CD4-positive, alpha-beta T cell (primary cell): ENCODE measurements at regions not wholly inside any gene's neighbourhood (a gene's known extent, or its start where the extent isn't known, plus 50 kb on each side); places are given as distances from the start of the nearest gene placed in this dataset.

Experiments
- ATAC-seq: fragments of 200-7000 bp; cut with Tn5 transposase; one replicate; pipeline ENCODE4 v1.10.0; 2022; ENCODE audit warnings: mild to moderate bottlenecking; ENCODE audit not compliant: poor library complexity
- CTCF ChIA-PET: fragments of 350-600 bp; sonication (Branson Sonifier 250); formaldehyde crosslinking; loops from one replicate; lab custom pipeline; 2021; ENCODE audit warnings: antibody characterized with exemption, inconsistent platforms; lab: Charles Lee
- POLR2A ChIA-PET: fragments of 350-600 bp; sonication (Branson Sonifier 250); formaldehyde crosslinking; loops from one replicate; lab custom pipeline; 2021; ENCODE audit warnings: antibody characterized with exemption, inconsistent platforms; lab: Charles Lee
- DNase-seq, 14 experiments: peaks; one replicate each; pipeline ENCODE4 v3.0.0-alpha.2; 2013 to 2020; ENCODE audit warnings: mixed read lengths in 2 of 14
- H3K27ac ChIP-seq, 2 donors: one replicate each; pipeline versions ENCODE4 v1.5.1 to v1.7.0; 2013; ENCODE audit warnings: low read length in 2 of 2, low read depth in 1 of 2, mild to moderate bottlenecking in 1 of 2
- H3K27me3 ChIP-seq, 2 experiments: 1 replicate in 1 of 2; 2 replicates in 1 of 2; pipeline versions ENCODE4 v1.6.1 to v1.7.0; 2013; ENCODE audit warnings: low read length in 2 of 2, control low read depth in 1 of 2, mild to moderate bottlenecking in 1 of 2, moderate library complexity in 1 of 2; ENCODE audit not compliant: insufficient read depth in 2 of 2, control insufficient read depth in 1 of 2
- H3K36me3 ChIP-seq: one replicate; pipeline ENCODE4 v1.6.1; 2013; ENCODE audit warnings: low read length, control low read depth; ENCODE audit not compliant: insufficient read depth
- H3K4me1 ChIP-seq: one replicate; pipeline ENCODE4 v1.6.1; 2013; ENCODE audit warnings: low read length, control low read depth; ENCODE audit not compliant: insufficient read depth
- H3K4me3 ChIP-seq: one replicate; pipeline ENCODE4 v1.5.1; 2013; ENCODE audit warnings: mild to moderate bottlenecking, low read length, moderate library complexity
- H3K9me3 ChIP-seq, 2 experiments: 1 replicate in 1 of 2; 2 replicates in 1 of 2; pipeline versions ENCODE4 v1.6.1 to v1.7.0; 2013; ENCODE audit warnings: low read length in 2 of 2, mild to moderate bottlenecking in 2 of 2, control low read depth in 1 of 2, moderate library complexity in 1 of 2; ENCODE audit not compliant: control insufficient read depth in 1 of 2, insufficient read depth in 1 of 2
- H3K27ac Mint-ChIP-seq: one replicate; pipeline ENCODE4 v1.8.0; 2020; ENCODE audit warnings: mixed read lengths
- H3K27me3 Mint-ChIP-seq: one replicate; pipeline ENCODE4 v1.8.0; 2021; ENCODE audit warnings: mixed read lengths
- H3K36me3 Mint-ChIP-seq: one replicate; pipeline ENCODE4 v1.8.0; 2021; ENCODE audit warnings: low read depth, mixed read lengths
- H3K4me1 Mint-ChIP-seq: one replicate; pipeline ENCODE4 v1.8.0; 2021; ENCODE audit warnings: low read depth, mixed read lengths
- H3K4me3 Mint-ChIP-seq: one replicate; pipeline ENCODE4 v1.8.0; 2020; ENCODE audit warnings: mild to moderate bottlenecking, mixed read lengths
- H3K9me3 Mint-ChIP-seq: one replicate; pipeline ENCODE4 v1.8.0; 2020; ENCODE audit warnings: mixed read lengths
- intact Hi-C, 2 experiments: fragments of 100-400 bp; cut with DNase I in 1 of 2; cut with micrococcal nuclease in 1 of 2; formaldehyde crosslinking; loops; one replicate each; pipeline versions ENCODE4 v1.15.1 to v1.9.0; 2023 to 2025; cut with DNase I, micrococcal nuclease
- TF ChIP-seq, protein P1 (sequence below): fragments of 200-600 bp; IDR thresholded peaks from one replicate; pipeline ENCODE4 v1.8.0; 2022; ENCODE audit warnings: antibody characterized with exemption, mild to moderate bottlenecking

DNA sequence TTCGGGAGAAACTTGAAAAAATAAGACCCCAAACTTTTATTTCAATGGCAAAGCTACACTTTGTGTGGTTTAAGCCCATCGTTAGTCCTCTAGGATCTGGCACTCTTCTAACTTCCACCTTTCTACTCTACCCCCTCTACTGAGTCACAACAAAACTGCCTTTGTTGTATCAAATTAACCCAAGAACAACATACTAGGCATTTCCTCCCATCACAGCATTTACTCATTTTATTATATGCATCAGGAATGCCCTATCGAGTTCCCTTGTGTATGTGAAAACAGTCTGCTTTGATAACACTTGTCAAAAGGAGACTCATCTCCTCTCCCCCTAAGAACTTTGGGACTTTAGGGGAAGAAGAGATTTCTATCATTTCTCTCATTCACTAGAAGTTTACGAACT is 158.9 kb upstream of the FREM1 start:
- POLR2A ChIA-PET, result no interaction called here
- H3K27me3 Mint-ChIP-seq, result peaks cover 9% of the 10 kb centered on the region
- H3K27me3 ChIP-seq, result no peaks in the 10 kb centered on the region
- no peaks in the 10 kb centered on the region for H3K36me3 Mint-ChIP-seq
- no peaks in the 10 kb centered on the region for H3K36me3 ChIP-seq
- intact Hi-C loops, result no loop called here
- CTCF ChIA-PET, result no interaction called here
- no peak overlapping the region for H3K27ac ChIP-seq
- DNase-seq, result no peak
- no peaks in the 10 kb centered on the region for H3K9me3 Mint-ChIP-seq
- H3K4me3 ChIP-seq, result no peak overlapping the region
- H3K9me3 ChIP-seq, result peaks cover 0 to 5% of the 10 kb centered on the region in 2 experiments
- TF ChIP-seq, protein P1, sequence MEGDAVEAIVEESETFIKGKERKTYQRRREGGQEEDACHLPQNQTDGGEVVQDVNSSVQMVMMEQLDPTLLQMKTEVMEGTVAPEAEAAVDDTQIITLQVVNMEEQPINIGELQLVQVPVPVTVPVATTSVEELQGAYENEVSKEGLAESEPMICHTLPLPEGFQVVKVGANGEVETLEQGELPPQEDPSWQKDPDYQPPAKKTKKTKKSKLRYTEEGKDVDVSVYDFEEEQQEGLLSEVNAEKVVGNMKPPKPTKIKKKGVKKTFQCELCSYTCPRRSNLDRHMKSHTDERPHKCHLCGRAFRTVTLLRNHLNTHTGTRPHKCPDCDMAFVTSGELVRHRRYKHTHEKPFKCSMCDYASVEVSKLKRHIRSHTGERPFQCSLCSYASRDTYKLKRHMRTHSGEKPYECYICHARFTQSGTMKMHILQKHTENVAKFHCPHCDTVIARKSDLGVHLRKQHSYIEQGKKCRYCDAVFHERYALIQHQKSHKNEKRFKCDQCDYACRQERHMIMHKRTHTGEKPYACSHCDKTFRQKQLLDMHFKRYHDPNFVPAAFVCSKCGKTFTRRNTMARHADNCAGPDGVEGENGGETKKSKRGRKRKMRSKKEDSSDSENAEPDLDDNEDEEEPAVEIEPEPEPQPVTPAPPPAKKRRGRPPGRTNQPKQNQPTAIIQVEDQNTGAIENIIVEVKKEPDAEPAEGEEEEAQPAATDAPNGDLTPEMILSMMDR, result no peak
- ATAC-seq, result no peak
- no peak overlapping the region for H3K4me3 Mint-ChIP-seq
- H3K27ac Mint-ChIP-seq, result no peak overlapping the region
- H3K4me1 Mint-ChIP-seq, result no peaks in the 10 kb centered on the region
- H3K4me1 ChIP-seq, result no peaks in the 10 kb centered on the region

DNA sequence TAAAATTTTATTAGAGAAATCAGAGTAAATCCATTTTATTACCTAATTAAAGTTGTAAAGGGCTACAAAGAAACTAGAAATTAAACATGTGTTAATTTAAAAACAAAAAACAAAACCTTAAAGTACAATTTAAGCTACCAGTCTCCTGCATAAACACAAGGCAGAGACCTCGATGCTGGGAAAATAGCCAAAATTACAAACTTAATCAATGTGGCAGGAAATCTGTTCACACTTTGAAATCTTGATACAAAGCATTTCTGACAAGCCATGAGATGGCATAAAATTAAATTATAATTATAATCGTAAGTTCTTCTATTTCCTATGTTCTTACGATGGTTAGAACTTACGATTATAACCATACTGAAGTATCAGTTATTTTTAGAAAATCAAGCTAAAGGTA is 158.0 kb upstream of the FREM1 start:
- H3K36me3 Mint-ChIP-seq, result no peaks in the 10 kb centered on the region
- H3K4me1 Mint-ChIP-seq, result no peaks in the 10 kb centered on the region
- H3K27me3 Mint-ChIP-seq, result peaks cover 7% of the 10 kb centered on the region
- ChIA-PET CTCF (no interaction called here), POLR2A (no interaction called here)
- intact Hi-C loops, result no loop called here
- Histone ChIP-seq H3K4me3 (no peak overlapping the region), H3K27me3 (no peaks in the 10 kb centered on the region), H3K27ac (no peak overlapping the region), H3K4me1 (no peaks in the 10 kb centered on the region), H3K36me3 (no peaks in the 10 kb centered on the region), H3K9me3 (peaks cover 0 to 5% of the 10 kb centered on the region in 2 experiments)
- ATAC-seq (no peak), DNase-seq (no peak)
- no peak overlapping the region for H3K4me3 Mint-ChIP-seq
- H3K9me3 Mint-ChIP-seq, result no peaks in the 10 kb centered on the region
- TF ChIP-seq, protein P1, result no peak
- H3K27ac Mint-ChIP-seq, result no peak overlapping the region

DNA sequence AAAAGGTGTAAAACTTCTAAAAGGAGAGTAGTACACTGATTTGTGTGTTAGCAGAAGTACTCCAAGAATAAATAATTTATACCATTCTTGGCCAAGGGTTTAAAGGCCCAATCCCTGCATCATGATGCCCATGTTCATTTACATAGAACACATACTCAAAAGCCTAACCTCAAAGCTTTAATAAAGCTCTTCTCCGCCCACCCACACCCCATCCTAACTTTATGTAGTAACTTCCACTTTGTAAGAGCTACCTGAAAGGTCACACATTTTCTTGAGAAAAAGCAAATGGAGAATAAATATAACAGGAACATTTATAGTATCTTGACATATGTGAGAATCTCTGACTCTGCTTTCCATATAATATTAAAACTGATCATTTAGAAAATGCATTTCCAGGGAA is 148.8 kb upstream of the FREM1 start:
- Mint-ChIP-seq H3K36me3 (no peaks in the 10 kb centered on the region), H3K4me3 (no peak overlapping the region), H3K4me1 (no peaks in the 10 kb centered on the region), H3K27ac (no peak overlapping the region), H3K9me3 (no peaks in the 10 kb centered on the region), H3K27me3 (peaks cover 16% of the 10 kb centered on the region)
- no peaks in the 10 kb centered on the region for H3K27me3 ChIP-seq
- TF ChIP-seq, protein P1, result no peak
- no peak overlapping the region for H3K4me3 ChIP-seq
- POLR2A ChIA-PET, result no interaction called here
- H3K36me3 ChIP-seq, result no peaks in the 10 kb centered on the region
- ATAC-seq (no peak), DNase-seq (no peak)
- no peaks in the 10 kb centered on the region for H3K9me3 ChIP-seq
- H3K4me1 ChIP-seq, result no peaks in the 10 kb centered on the region
- no peak overlapping the region for H3K27ac ChIP-seq
- intact Hi-C loops, result no loop called here
- CTCF ChIA-PET, result no interaction called here
